Transverse colon (tissue), 4 donors: ENCODE measurements at regions not wholly inside any gene's neighbourhood (a gene's known extent, or its start where the extent isn't known, plus 50 kb on each side); places are given as distances from the start of the nearest gene placed in this dataset.

ENCODE experiments used
- DNase-seq: peaks from one replicate; pipeline ENCODE4 v3.0.0-alpha.2; 2019
- H3K27ac ChIP-seq, 4 donors: fragments of 200-600 bp; sonication (generic); 2 replicates each; pipeline ENCODE4 v1.5.1; 2016 to 2018; ENCODE audit warnings: inconsistent platforms in 4 of 4
- H3K27me3 ChIP-seq: fragments of 200-600 bp; sonication (generic); 2 replicates; pipeline ENCODE4 v1.5.1; 2017; ENCODE audit warnings: inconsistent platforms
- H3K36me3 ChIP-seq, 4 donors: fragments of 200-600 bp; sonication (generic); 2 replicates each; pipeline ENCODE4 v1.5.1; 2017 to 2019; ENCODE audit warnings: inconsistent platforms in 4 of 4
- H3K4me1 ChIP-seq, 4 donors: fragments of 200-600 bp; sonication (generic); 2 replicates each; pipeline ENCODE4 v1.5.1; 2017 to 2020; ENCODE audit warnings: inconsistent platforms in 4 of 4
- H3K4me3 ChIP-seq, 4 donors: fragments of 200-600 bp; sonication (generic); 1 replicate in 1 of 4; 2 replicates in 3 of 4; pipeline versions ENCODE4 v1.5.1 to v1.6.1; 2017 to 2019; ENCODE audit warnings: inconsistent platforms in 4 of 4
- H3K9me3 ChIP-seq, 2 donors: fragments of 200-600 bp; sonication (generic); 2 replicates each; pipeline ENCODE4 v1.5.1; 2017 to 2019; ENCODE audit warnings: inconsistent platforms in 2 of 2
- CTCF ChIP-seq, 5 experiments: fragments of 200-600 bp in 3 of 5; fragments of 450-650 bp in 2 of 5; sonication (generic) in 3 of 5; IDR thresholded peaks; 1 replicate in 2 of 5; 2 replicates in 3 of 5; pipeline ENCODE4 v1.5.1; 2016 to 2017; ENCODE audit warnings: antibody characterized with exemption in 5 of 5, inconsistent platforms in 3 of 5, mild to moderate bottlenecking in 2 of 5, moderate library complexity in 1 of 5
- EP300 ChIP-seq: sonication (generic); formaldehyde crosslinking; IDR thresholded peaks from one replicate; pipeline ENCODE4 v1.6.1; 2017; ENCODE audit warnings: antibody characterized with exemption, low read depth
- POLR2A ChIP-seq: fragments of 450-650 bp; IDR thresholded peaks from one replicate; pipeline ENCODE4 v1.6.1; 2016; ENCODE audit warnings: antibody characterized with exemption, mild to moderate bottlenecking, moderate library complexity
- POLR2AphosphoS5 ChIP-seq, 3 donors: sonication (generic); formaldehyde crosslinking; IDR thresholded peaks; one replicate each; pipeline ENCODE4 v1.6.1; 2016; ENCODE audit warnings: antibody characterized with exemption in 3 of 3
- WGBS, 2 donors: methylation state at CpG; one replicate each; pipeline ENCODE4 v1.1.5; 2018; ENCODE audit warnings: low coverage in 1 of 2; 5-methylcytosine and 5-hydroxymethylcytosine counted together
- in situ Hi-C, 4 donors: fragments of 200-750 bp; cut with MboI; loops; one replicate each; pipeline versions ENCODE4 v1.15.0 to v1.15.1; 2017; ENCODE audit warnings: low sequenced_read_pairs in 3 of 4, low pct_ligation_motif_present in 1 of 4, low pct_unique_long_range_greater_than_20kb in 1 of 4
- intact Hi-C: fragments of 100-400 bp; cut with DNase I; formaldehyde crosslinking; loops from one replicate; pipeline ENCODE4 v1.15.1; 2023; ENCODE audit warnings: low total_unique reads

GRCh38 chrY:15592957-15593356, 1068.6 kb downstream of the NLGN4Y start:
- Histone ChIP-seq H3K9me3 (no peaks in the 10 kb centered on the region), H3K36me3 (no peaks in the 10 kb centered on the region), H3K4me1 (no peaks in the 10 kb centered on the region), H3K27ac (no peak overlapping the region), H3K4me3 (no peak overlapping the region), H3K27me3 (no peaks in the 10 kb centered on the region)
- intact Hi-C loops (no loop called here), in situ Hi-C loops (no loop called here)
- no peak for DNase-seq
- WGBS, 2 donors = no CpG with 5 or more reads among the region's 2 CpGs
- TF ChIP-seq CTCF (IDR thresholded peaks at IDR 0.05) = no peak

- Histone ChIP-seq H3K27me3 (no peaks in the 10 kb centered on the region), H3K27ac (no peak overlapping the region), H3K36me3 (no peaks in the 10 kb centered on the region), H3K4me3 (no peak overlapping the region), H3K9me3 (no peaks in the 10 kb centered on the region), H3K4me1 (no peaks in the 10 kb centered on the region)
- intact Hi-C loops = no loop called here
- DNase-seq = no peak
- in situ Hi-C loops = no loop called here
- TF ChIP-seq POLR2AphosphoS5 (IDR thresholded peaks at IDR 0.05) = no peak
- TF ChIP-seq CTCF (IDR thresholded peaks at IDR 0.05) = no peak
- no peak for TF ChIP-seq EP300
- TF ChIP-seq POLR2A = no peak
- 10% methylated on average over 2 of the region's 4 CpGs; no CpG with 5 or more reads in 1 of the 2 donors for WGBS, 2 donors
Observed at GRCh38 chrY:15593476-15594160, 1069.3 kb downstream of the NLGN4Y start.

GRCh38 chrY:15594179-15594578, 1069.8 kb downstream of the NLGN4Y start:
- intact Hi-C loops (no loop called here), in situ Hi-C loops (no loop called here)
- no peak overlapping the region for H3K27ac ChIP-seq
- H3K27me3 ChIP-seq = no peaks in the 10 kb centered on the region
- DNase-seq = no peak
- TF ChIP-seq POLR2AphosphoS5 (IDR thresholded peaks at IDR 0.05) (no peak), EP300 (no peak), POLR2A (no peak), CTCF (IDR thresholded peaks at IDR 0.05) (no peak)
- no peaks in the 10 kb centered on the region for H3K4me1 ChIP-seq
- H3K9me3 ChIP-seq = no peaks in the 10 kb centered on the region
- H3K36me3 ChIP-seq = no peaks in the 10 kb centered on the region
- no CpG with 5 or more reads among the region's 3 CpGs for WGBS, 2 donors
- no peak overlapping the region for H3K4me3 ChIP-seq

- Histone ChIP-seq H3K36me3 (no peaks in the 10 kb centered on the region), H3K4me1 (no peaks in the 10 kb centered on the region), H3K27me3 (no peaks in the 10 kb centered on the region), H3K27ac (no peak overlapping the region), H3K9me3 (no peaks in the 10 kb centered on the region), H3K4me3 (no peak overlapping the region)
- TF ChIP-seq CTCF (IDR thresholded peaks at IDR 0.05) (no peak), POLR2A (no peak), EP300 (no peak), POLR2AphosphoS5 (IDR thresholded peaks at IDR 0.05) (no peak)
- WGBS, 2 donors = 86% methylated on average over 3 of the region's 3 CpGs; no CpG with 5 or more reads in 1 of the 2 donors
- intact Hi-C loops = no loop called here
- in situ Hi-C loops = no loop called here
- no peak for DNase-seq
Observed at GRCh38 chrY:15600565-15600964, 1076.2 kb downstream of the NLGN4Y start.
